Neural progenitor cell (in vitro differentiated cells): ENCODE measurements at regions not wholly inside any gene's neighbourhood (a gene's known extent, or its start where the extent isn't known, plus 50 kb on each side); places are given as distances from the start of the nearest gene placed in this dataset.

Experiments
- DNase-seq: peaks from one replicate; pipeline ENCODE4 v3.0.0-alpha.2; 2016; ENCODE audit warnings: low spot score
- H2AFZ ChIP-seq: fragments of 200-600 bp; sonication (generic); replicated peaks from 2 replicates; pipeline ENCODE4 v1.6.1; 2016; ENCODE audit warnings: antibody characterized with exemption
- H3F3A ChIP-seq: fragments of 200-600 bp; sonication (generic); 2 replicates; pipeline ENCODE4 v1.6.1; 2016; ENCODE audit warnings: antibody characterized with exemption, low read depth
- H3K27ac ChIP-seq: fragments of 200-600 bp; sonication (generic); 2 replicates; pipeline ENCODE4 v1.5.1; 2016; ENCODE audit warnings: mild to moderate bottlenecking
- H3K27me3 ChIP-seq: fragments of 200-600 bp; sonication (generic); 2 replicates; pipeline ENCODE4 v1.6.1; 2016; ENCODE audit warnings: mild to moderate bottlenecking, moderate library complexity
- H3K36me3 ChIP-seq: fragments of 200-600 bp; sonication (generic); 2 replicates; pipeline ENCODE4 v1.5.1; 2016
- H3K4me1 ChIP-seq: fragments of 200-600 bp; sonication (generic); 2 replicates; pipeline ENCODE4 v1.6.1; 2016; ENCODE audit warnings: mixed run types
- H3K4me2 ChIP-seq: fragments of 200-600 bp; sonication (generic); 2 replicates; pipeline ENCODE4 v1.6.1; 2016
- H3K4me3 ChIP-seq: fragments of 200-600 bp; sonication (generic); 2 replicates; pipeline ENCODE4 v1.5.1; 2016
- H3K79me2 ChIP-seq: fragments of 200-600 bp; sonication (generic); 2 replicates; pipeline ENCODE4 v1.6.1; 2016; ENCODE audit warnings: low read depth
- H3K9ac ChIP-seq: fragments of 200-600 bp; sonication (generic); 2 replicates; pipeline ENCODE4 v1.6.1; 2016
- H3K9me3 ChIP-seq: fragments of 200-600 bp; sonication (generic); 2 replicates; pipeline ENCODE4 v1.5.1; 2016; ENCODE audit warnings: low read depth
- H4K20me1 ChIP-seq: fragments of 200-600 bp; sonication (generic); 2 replicates; pipeline ENCODE4 v1.6.1; 2016; ENCODE audit warnings: low read depth
- H3K27ac Mint-ChIP-seq: 3 replicates; pipeline ENCODE4 v1.8.0; 2021; ENCODE audit warnings: mixed read lengths
- H3K27me3 Mint-ChIP-seq: 2 replicates; pipeline ENCODE4 v1.8.0; 2022; ENCODE audit warnings: low read depth, mild to moderate bottlenecking, inconsistent platforms, moderate library complexity, mixed read lengths; ENCODE audit not compliant: insufficient read depth
- H3K36me3 Mint-ChIP-seq: 3 replicates; pipeline ENCODE4 v1.8.0; 2021; ENCODE audit warnings: mixed read lengths
- H3K4me1 Mint-ChIP-seq: 3 replicates; pipeline ENCODE4 v1.8.0; 2021; ENCODE audit warnings: mixed read lengths
- H3K4me3 Mint-ChIP-seq: 3 replicates; pipeline ENCODE4 v1.8.0; 2021; ENCODE audit warnings: mild to moderate bottlenecking, moderate library complexity, mixed read lengths
- H3K9me3 Mint-ChIP-seq: 3 replicates; pipeline ENCODE4 v1.8.0; 2020; ENCODE audit warnings: mixed read lengths
- EZH2 ChIP-seq: fragments of 200-600 bp; sonication (generic); IDR thresholded peaks from 2 replicates; pipeline ENCODE4 v1.6.1; 2017; ENCODE audit warnings: antibody characterized with exemption, mild to moderate bottlenecking, moderate library complexity
- EZH2phosphoT487 ChIP-seq: fragments of 200-600 bp; sonication (generic); IDR thresholded peaks from 2 replicates; pipeline ENCODE4 v1.6.1; 2017; ENCODE audit warnings: antibody characterized with exemption
- TF ChIP-seq, protein P1 (sequence below): fragments of 200-600 bp; sonication (generic); IDR thresholded peaks from 2 replicates; pipeline ENCODE4 v1.5.1; 2017; ENCODE audit warnings: antibody characterized with exemption, mild to moderate bottlenecking

DNA sequence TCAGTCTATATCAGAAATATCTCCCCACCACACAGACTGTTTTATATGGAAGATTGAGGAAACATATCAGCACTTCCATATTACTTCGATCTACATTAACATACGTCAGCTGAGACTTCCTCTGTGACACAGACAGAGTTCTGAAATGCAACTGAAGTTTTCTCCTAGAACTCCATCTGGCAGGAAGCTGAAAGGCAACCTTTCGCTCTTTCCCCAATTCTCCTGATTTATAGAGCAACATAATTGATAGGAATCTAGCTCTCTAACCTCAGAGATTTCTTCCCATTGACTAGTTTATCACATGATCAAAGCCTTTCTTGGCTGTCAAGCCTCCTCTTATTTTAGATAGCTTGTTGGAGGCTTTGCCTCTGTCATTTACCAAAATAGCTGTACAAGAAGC lies 806.7 kb upstream of the CHAC2 start:
- Histone ChIP-seq H3K36me3 (no peaks in the 10 kb centered on the region), H3K4me3 (no peak overlapping the region), H4K20me1 (no peaks in the 10 kb centered on the region), H2AFZ (no peak overlapping the region), H3K4me2 (no peak overlapping the region), H3K4me1 (no peaks in the 10 kb centered on the region), H3K9me3 (no peaks in the 10 kb centered on the region), H3F3A (no peaks in the 10 kb centered on the region), H3K79me2 (no peaks in the 10 kb centered on the region), H3K27me3 (no peaks in the 10 kb centered on the region), H3K27ac (no peak overlapping the region), H3K9ac (no peak overlapping the region)
- Mint-ChIP-seq H3K36me3 (no peaks in the 10 kb centered on the region), H3K4me3 (no peak overlapping the region), H3K9me3 (peaks cover 3% of the 10 kb centered on the region), H3K27me3 (no peaks in the 10 kb centered on the region), H3K27ac (no peak overlapping the region), H3K4me1 (peaks cover 17% of the 10 kb centered on the region)
- peak; percentile 20 for DNase-seq
- TF ChIP-seq EZH2 (no peak), EZH2phosphoT487 (no peak)
- TF ChIP-seq, protein P1, sequence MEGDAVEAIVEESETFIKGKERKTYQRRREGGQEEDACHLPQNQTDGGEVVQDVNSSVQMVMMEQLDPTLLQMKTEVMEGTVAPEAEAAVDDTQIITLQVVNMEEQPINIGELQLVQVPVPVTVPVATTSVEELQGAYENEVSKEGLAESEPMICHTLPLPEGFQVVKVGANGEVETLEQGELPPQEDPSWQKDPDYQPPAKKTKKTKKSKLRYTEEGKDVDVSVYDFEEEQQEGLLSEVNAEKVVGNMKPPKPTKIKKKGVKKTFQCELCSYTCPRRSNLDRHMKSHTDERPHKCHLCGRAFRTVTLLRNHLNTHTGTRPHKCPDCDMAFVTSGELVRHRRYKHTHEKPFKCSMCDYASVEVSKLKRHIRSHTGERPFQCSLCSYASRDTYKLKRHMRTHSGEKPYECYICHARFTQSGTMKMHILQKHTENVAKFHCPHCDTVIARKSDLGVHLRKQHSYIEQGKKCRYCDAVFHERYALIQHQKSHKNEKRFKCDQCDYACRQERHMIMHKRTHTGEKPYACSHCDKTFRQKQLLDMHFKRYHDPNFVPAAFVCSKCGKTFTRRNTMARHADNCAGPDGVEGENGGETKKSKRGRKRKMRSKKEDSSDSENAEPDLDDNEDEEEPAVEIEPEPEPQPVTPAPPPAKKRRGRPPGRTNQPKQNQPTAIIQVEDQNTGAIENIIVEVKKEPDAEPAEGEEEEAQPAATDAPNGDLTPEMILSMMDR: no peak

DNA sequence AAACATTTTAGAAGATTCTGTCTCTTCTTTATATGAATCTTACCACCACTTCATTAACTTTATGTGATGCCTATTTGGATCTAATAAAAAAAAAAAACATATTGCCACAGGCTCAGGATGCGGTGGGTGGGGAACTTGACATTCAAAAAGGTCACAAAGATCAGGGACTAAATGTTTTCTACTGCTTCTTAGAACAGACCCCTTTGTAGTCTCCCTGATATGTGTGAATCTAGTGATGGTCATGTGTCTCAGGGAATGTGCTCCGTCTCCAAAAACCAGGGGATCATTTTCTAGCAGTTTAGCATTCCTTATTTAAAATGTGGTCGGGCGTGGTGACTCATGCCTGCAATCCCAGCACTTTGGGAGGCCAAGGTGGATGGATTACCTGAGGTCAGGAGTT lies 807.8 kb upstream of the CHAC2 start:
- no peaks in the 10 kb centered on the region for H3K27me3 Mint-ChIP-seq
- H3K36me3 Mint-ChIP-seq: no peaks in the 10 kb centered on the region
- no peaks in the 10 kb centered on the region for H3K9me3 ChIP-seq
- H3K9me3 Mint-ChIP-seq: peaks cover 3% of the 10 kb centered on the region
- no peak overlapping the region for H3K4me3 Mint-ChIP-seq
- TF ChIP-seq, protein P1: no peak
- no peak for TF ChIP-seq EZH2
- no peak overlapping the region for H3K4me3 ChIP-seq
- H3K4me1 ChIP-seq: no peaks in the 10 kb centered on the region
- H3K27ac ChIP-seq: no peak overlapping the region
- no peak overlapping the region for H3K27ac Mint-ChIP-seq
- H3K27me3 ChIP-seq: no peaks in the 10 kb centered on the region
- no peaks in the 10 kb centered on the region for H4K20me1 ChIP-seq
- no peaks in the 10 kb centered on the region for H3K79me2 ChIP-seq
- no peaks in the 10 kb centered on the region for H3K36me3 ChIP-seq
- DNase-seq: no peak
- H3F3A ChIP-seq: no peaks in the 10 kb centered on the region
- H3K4me1 Mint-ChIP-seq: peaks cover 15% of the 10 kb centered on the region
- no peak overlapping the region for H3K9ac ChIP-seq
- no peak overlapping the region for H3K4me2 ChIP-seq
- H2AFZ ChIP-seq: no peak overlapping the region

DNA sequence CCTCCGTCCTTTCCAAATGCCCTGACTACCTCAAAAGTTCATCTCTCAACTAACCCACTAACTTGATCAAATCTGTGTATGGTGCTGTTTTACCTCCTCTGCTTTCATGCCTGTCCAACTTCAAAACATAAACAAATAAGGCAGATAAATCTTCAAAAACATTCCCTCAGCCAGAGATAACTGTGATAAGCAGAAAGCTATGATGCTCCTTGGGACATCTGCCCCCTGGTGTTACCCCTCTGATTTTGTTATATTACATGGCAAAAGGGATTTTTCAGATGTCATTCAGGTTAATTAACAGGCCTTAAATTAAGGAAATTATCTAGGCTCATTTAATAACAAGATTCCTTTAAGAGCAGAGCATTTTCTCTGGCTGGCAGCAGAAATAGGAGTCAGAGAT lies 810.8 kb upstream of the CHAC2 start:
- Mint-ChIP-seq H3K9me3 (peaks cover 3% of the 10 kb centered on the region), H3K36me3 (no peaks in the 10 kb centered on the region), H3K4me3 (no peak overlapping the region), H3K27ac (no peak overlapping the region), H3K4me1 (peaks cover 15% of the 10 kb centered on the region), H3K27me3 (no peaks in the 10 kb centered on the region)
- no peak for TF ChIP-seq EZH2phosphoT487
- TF ChIP-seq, protein P1: peak; percentile 40
- Histone ChIP-seq H3K4me2 (no peak overlapping the region), H3K4me1 (no peaks in the 10 kb centered on the region), H3K9ac (no peak overlapping the region), H3K27ac (no peak overlapping the region), H3F3A (no peaks in the 10 kb centered on the region), H4K20me1 (no peaks in the 10 kb centered on the region), H3K36me3 (no peaks in the 10 kb centered on the region), H3K9me3 (no peaks in the 10 kb centered on the region), H3K4me3 (no peak overlapping the region), H2AFZ (peak overlapping the region; percentile 45), H3K79me2 (no peaks in the 10 kb centered on the region), H3K27me3 (no peaks in the 10 kb centered on the region)
- DNase-seq: no peak

DNA sequence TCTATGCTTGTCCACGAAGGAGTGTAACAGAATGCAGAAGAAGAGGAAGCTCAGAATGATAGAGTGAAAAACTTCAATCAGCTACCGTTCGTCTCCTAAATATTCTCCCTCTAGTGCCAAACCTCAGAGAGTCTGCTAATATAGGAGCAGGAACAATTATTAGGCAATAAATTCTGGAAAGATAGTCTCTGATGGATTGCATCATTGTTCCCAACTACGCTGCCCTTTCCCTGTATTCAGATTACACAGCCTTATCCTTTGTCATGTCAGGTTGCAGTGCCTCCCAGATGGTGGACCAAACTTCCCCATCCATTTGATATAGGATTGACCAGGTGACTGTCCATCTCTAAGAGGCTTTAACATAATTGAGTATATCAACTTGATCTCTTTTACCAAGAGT lies 811.5 kb upstream of the CHAC2 start:
- no peak overlapping the region for H3K4me3 ChIP-seq
- Mint-ChIP-seq H3K27ac (no peak overlapping the region), H3K27me3 (no peaks in the 10 kb centered on the region), H3K9me3 (peaks cover 3% of the 10 kb centered on the region), H3K36me3 (no peaks in the 10 kb centered on the region), H3K4me3 (no peak overlapping the region), H3K4me1 (peaks cover 15% of the 10 kb centered on the region)
- no peaks in the 10 kb centered on the region for H3F3A ChIP-seq
- H4K20me1 ChIP-seq: no peaks in the 10 kb centered on the region
- H3K27ac ChIP-seq: no peak overlapping the region
- no peaks in the 10 kb centered on the region for H3K9me3 ChIP-seq
- no peaks in the 10 kb centered on the region for H3K4me1 ChIP-seq
- TF ChIP-seq EZH2phosphoT487 (no peak), EZH2 (no peak)
- TF ChIP-seq, protein P1: no peak
- H3K27me3 ChIP-seq: no peaks in the 10 kb centered on the region
- no peak for DNase-seq
- H3K4me2 ChIP-seq: no peak overlapping the region
- no peak overlapping the region for H3K9ac ChIP-seq
- H3K36me3 ChIP-seq: no peaks in the 10 kb centered on the region
- no peak overlapping the region for H2AFZ ChIP-seq
- H3K79me2 ChIP-seq: no peaks in the 10 kb centered on the region
